ENCODE measurements at regions not wholly inside any gene's neighbourhood (a gene's known extent, or its start where the extent isn't known, plus 50 kb on each side); places are given as distances from the start of the nearest gene placed in this dataset.
"Not testable (repeated sequence)": the region's sequence is repeated elsewhere in the genome, so short reads cannot be mapped to it uniquely, and the experiment has no call there.

GRCh38 chr5:5831622-5832021 is 409.1 kb downstream of the ICE1 start:
- DNase-seq: not testable (repeated sequence)

- no peak for DNase-seq
Measured at GRCh38 chr5:5828619-5829018, 406.1 kb downstream of the ICE1 start.

- DNase-seq: no peak
Measured at GRCh38 chr5:5826911-5827310, 404.4 kb downstream of the ICE1 start.

- DNase-seq: no peak
Measured at GRCh38 chr5:5822729-5823257, 400.3 kb downstream of the ICE1 start.

- DNase-seq: no peak
Measured at GRCh38 chr5:5816960-5817359, 394.5 kb downstream of the ICE1 start.

GRCh38 chr5:5813441-5813840 is 391.0 kb downstream of the ICE1 start:
- DNase-seq: no peak

GRCh38 chr5:5810461-5810860 is 388.0 kb downstream of the ICE1 start:
- no peak for DNase-seq

GRCh38 chr5:5805916-5806315 is 383.4 kb downstream of the ICE1 start:
- no peak for DNase-seq

GRCh38 chr5:5804478-5805233 is 382.2 kb downstream of the ICE1 start:
- no peak for DNase-seq

GRCh38 chr5:5800801-5801761 is 378.6 kb downstream of the ICE1 start:
- no peak for DNase-seq

GRCh38 chr5:5799826-5800225 is 377.3 kb downstream of the ICE1 start:
- no peak for DNase-seq

- DNase-seq: no peak
Measured at GRCh38 chr5:5799229-5799628, 376.8 kb downstream of the ICE1 start.

GRCh38 chr5:5798462-5798861 is 376.0 kb downstream of the ICE1 start:
- no peak for DNase-seq

- no peak for DNase-seq
Measured at GRCh38 chr5:5798041-5798440, 375.6 kb downstream of the ICE1 start.

GRCh38 chr5:5795074-5795771 is 372.7 kb downstream of the ICE1 start:
- DNase-seq: no peak

GRCh38 chr5:5794118-5794560 is 371.7 kb downstream of the ICE1 start:
- DNase-seq: no peak

GRCh38 chr5:5793242-5794117 is 371.0 kb downstream of the ICE1 start:
- no peak for DNase-seq

- DNase-seq: no peak
Measured at GRCh38 chr5:5792106-5792505, 369.6 kb downstream of the ICE1 start.

- no peak for DNase-seq
Measured at GRCh38 chr5:5788793-5789192, 366.3 kb downstream of the ICE1 start.

GRCh38 chr5:5787373-5787772 is 364.9 kb downstream of the ICE1 start:
- no peak for DNase-seq

- DNase-seq: no peak
Measured at GRCh38 chr5:5784101-5784500, 361.6 kb downstream of the ICE1 start.

- no peak for DNase-seq
Measured at GRCh38 chr5:5783021-5783420, 360.5 kb downstream of the ICE1 start.

Measured in activated CD4-positive, alpha-beta T cell treated with anti-CD3 and anti-CD28 coated beads for 48 hours (primary cell).